HG03025 (cell line): ENCODE measurements at regions not wholly inside any gene's neighbourhood (a gene's known extent, or its start where the extent isn't known, plus 50 kb on each side); places are given as distances from the start of the nearest gene placed in this dataset.

Source experiments
- ATAC-seq: cut with Tn5 transposase; IDR thresholded peaks from one replicate; pipeline ENCODE4 v1.9.1; 2021; ENCODE audit warnings: mild to moderate bottlenecking, moderate library complexity; ENCODE audit not compliant: unreplicated experiment, low FRiP score

DNA sequence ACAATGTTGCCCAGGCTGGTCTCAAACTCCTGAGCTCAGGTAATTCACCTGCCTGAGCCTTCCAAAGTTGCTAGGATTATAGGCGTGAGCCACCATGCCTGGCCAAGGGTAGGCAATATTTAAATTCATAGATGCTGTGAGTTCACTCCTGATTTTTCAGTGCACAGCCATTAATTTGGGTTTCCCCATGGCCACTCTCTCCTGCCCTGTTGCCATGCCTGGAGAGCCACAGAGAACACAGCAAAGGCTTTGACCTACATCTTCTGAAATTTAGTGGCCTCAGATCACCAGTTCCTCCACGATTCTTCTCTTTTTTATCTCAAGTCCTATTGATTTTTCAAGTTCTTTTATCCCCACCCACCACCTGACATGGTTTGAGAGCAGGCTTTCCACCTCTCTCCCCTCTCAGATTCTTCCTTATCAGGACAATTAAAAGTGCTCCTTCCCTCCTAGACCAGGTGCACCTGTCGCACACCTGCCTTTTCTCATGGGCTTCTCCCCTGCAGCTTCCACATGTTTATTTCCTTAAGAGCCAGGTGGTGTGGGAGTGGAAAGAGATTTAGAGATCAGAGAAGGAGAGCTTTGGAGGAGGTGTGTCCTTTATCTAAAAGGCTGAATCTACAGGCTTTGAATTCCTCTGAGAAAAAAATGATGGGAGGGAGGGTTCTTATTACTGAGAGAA is 123.8 kb downstream of the ADRA2A start:
- no peak for ATAC-seq

DNA sequence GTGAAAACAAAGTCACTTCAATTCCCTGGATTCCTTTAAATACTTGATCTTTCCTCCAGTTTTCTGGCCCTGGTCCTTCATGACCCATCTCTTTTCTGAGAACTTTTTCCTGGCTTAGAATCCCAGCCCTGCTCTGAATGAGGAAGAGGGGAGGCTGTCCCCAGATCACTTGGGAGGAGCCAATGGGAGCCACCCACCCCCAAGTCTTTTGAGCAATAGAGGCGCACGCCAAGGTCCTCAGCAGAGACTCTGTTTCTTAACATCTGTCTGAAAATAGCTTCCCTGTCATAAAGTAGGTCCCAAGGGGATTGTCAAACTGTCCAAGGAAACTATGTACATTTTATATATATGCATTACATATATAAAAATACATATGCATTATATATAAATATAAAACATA is 126.8 kb downstream of the ADRA2A start:
- ATAC-seq, result no peak

DNA sequence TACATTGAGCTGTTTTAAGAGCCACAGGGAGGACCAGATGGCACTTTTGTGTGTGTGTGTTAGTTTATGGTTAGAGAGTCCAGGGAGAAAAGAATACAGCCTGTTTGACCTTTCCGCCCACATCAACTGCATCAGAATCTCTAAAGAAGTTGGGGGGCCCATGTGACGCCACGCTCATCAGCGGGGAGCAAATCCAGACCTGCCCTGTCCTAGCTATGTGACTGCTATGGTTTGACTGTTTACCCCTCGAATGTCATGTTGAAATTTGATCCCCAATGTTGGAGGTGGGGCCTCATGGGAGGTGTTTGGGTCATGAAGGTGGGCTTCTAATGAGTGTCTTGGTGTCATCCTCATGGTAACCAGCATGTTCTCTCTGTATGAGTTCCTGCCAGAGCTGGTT is 128.0 kb downstream of the ADRA2A start:
- no peak for ATAC-seq

DNA sequence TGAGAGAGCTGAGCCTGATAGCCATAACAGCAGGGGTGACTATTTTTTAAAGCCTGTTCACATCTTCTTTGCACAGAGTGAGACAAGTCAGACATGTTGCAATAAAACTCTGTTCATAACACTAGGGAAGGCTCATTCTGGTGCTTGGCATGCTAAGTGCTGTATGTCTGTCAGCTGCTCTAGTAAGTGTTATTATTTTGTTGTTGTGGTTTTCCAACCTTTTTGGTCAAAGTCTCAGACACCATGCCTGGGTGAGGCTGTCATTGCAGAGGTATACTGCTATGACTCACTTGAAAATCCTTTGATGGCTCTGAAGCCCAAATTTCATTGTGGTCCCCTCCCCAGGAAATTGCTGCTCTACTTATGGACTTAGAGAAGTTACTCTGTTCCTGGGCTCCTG is 129.7 kb downstream of the ADRA2A start:
- no peak for ATAC-seq

DNA sequence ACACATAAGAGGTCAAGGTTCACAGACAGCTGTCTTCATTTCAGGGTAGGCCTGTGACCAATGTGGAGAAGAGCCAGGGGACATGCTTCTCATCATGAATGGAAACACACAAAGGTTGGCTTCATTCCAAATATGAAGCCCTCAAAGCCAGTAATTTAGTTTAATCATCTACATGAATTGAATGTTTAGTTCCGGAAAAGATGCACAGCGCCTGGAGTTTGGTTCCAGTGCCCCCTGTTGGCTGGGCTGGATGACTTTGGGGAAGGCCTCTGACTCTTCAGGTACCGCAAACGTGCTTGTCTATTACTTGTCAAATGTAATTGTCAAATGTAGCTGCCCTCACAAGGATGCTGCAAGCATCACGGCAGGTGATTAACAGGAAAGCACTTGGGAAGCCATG is 130.7 kb downstream of the ADRA2A start:
- ATAC-seq, result no peak

DNA sequence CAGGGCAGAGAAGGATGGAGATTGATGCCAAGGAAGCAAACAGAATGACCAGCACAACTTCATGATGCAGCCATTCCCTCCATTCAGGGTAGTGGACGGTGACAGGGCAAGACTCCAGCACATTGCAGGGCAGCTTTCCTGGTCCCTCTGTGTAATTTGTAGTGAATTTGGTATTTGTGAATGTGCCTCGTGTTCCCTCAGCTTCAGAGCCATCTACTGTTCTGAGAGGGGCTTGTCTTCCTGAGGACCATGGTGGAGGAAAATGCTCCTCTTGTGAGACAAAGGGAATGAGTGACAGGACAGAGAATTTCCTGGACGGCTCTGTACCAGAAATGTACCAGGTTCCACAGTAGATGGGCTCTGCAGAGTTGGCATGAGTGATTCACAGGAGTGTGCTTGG is 132.1 kb downstream of the ADRA2A start:
- ATAC-seq, result no peak

DNA sequence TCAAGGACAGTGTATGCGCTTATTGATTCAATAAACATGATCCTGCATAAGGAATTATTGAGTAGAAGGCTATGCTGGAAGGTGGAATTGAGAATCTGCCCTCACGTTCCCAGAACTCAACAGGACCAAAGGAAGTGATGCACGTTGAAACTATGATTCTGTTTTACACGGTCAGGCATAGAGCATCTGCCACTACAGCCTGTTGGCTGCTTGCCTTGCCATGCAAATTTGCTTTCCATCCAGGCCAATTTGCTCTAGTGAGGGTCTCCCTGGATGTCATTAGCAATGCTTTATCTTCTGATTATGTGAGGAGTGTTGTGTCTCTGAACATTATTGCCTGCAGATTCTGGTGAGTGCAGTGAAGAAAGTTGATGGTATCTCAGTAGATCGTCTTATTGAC is 132.9 kb downstream of the ADRA2A start:
- no peak for ATAC-seq

DNA sequence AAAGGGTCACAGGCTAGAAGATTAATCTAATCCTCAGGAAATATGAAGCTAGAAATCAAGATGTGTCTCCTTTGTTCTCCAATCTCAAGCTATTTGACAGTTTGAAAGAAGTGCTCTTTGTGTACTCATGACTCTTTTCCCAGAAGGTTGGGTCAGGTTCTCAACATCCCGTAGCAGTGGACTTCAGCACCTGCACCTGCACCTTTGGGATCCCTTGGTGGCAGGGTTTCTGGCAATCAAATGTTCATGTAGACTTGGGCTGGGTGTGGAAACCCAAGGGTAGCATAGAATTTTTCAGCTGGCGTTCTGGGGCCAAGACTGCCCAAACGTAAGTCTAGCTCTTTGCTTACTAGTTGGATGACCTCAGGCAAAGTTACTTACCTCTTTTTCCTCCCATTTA is 134.4 kb downstream of the ADRA2A start:
- no peak for ATAC-seq

DNA sequence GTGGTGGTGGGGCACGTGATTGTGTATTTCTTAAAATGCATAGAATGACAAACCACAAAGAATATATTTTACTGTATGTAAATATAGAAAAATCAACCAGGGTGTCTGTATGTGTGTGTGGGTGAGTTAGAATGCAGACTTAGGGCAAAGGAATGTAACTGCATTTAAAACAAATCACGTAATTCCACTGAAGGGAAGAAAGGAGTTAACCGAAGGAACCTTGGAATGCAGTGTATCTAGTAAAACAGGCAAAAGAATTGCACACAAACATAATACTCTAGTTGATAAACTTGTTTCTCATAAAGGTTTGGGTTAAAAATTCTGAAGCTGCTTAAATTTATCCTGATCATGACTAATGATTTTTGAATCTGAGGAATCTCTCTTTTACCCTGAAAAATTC is 134.9 kb downstream of the ADRA2A start:
- ATAC-seq, result no peak

DNA sequence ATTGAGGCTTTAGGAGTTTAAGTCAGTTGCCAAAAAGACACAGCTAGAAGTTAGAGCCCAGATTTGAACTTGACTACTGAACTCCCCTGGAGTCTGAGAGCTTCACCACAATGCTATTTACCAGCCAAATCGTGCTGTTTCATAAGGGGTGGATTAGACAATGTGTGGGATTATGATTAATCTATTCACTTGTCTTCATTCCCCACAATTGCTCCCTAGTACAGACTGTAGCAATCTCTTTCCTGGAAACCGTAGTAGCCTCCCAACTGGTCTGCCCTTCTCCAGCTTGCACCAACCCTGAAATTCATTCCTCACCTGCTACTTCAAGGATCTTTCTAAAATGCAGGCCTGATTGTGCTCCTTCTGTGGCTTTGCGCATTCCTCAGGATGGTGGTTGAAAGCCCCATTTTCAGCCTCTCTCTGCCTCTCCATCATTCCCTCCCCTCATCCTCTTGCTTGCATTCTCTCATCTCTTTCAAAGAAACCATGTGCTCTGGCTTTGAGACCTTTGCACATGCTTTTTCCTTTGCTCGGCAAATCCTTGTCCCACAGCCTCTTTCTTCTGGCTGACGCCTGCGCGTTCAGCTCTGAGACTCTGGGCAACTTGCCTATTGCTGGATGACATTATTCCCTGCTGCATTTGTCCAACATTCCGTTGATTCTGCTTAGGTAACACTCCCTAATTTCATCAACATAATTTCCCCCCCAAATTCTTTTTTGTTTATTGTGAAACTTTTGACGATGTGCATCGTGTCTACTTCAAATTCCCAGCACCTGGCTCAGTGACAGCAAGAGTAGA is 145.1 kb downstream of the ADRA2A start:
- no peak for ATAC-seq

DNA sequence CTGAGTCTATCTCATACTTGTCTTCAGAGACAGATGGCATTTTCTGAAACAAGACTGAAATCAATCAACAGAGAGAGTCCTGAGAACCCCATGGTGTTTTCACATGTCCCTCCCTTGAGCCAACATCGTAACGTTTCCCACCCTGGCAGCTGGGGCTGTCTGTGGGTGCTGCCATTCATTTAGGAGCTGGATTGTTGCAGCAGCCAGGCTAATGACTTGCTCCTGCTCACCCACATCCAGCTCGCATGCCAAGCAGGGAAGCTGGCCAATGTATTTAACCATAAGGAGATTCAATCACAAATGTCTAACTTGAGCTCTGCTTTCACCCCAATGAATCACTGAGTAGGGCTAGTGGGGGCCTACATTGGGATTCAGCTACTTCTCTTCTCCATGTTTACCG is 146.1 kb downstream of the ADRA2A start:
- ATAC-seq, result no peak

DNA sequence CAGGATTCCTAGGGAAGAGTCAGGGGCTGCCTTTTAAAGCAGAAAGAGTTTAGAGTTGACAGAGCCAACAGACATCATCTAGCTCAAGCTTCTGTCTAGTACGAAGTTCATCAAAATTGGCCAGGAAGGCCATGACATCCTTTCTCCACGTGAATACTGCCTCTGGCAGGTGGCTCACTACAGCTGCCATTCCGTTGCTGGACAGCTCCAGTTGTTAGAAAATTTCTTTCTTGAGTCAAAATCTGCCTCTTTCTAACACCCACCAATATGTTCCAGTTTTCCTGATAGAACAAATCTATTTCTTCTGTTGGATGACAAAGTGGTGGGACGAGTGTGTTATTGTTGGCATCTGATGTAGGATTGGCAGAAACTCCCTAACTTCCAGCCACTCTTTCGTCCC is 154.9 kb downstream of the ADRA2A start:
- ATAC-seq, result no peak

DNA sequence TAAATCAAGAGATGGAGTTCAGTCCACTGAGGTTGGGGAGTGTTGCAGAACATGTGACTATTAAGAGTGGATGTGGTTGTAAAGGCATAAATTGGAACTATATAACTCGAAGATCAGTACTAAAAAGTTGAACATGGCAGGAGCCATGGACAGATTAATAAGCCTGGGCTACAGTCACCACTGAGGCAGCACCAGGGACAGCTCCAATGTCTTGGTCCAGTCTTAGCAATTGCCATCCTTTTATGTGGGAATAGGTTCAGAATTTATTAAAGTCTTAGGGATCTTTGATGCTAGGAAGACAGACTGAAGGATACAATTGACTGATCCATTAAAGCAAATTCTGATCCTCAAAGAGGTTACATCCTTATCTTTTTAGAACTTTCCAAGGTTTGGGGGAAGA is 156.6 kb downstream of the ADRA2A start:
- ATAC-seq, result no peak

DNA sequence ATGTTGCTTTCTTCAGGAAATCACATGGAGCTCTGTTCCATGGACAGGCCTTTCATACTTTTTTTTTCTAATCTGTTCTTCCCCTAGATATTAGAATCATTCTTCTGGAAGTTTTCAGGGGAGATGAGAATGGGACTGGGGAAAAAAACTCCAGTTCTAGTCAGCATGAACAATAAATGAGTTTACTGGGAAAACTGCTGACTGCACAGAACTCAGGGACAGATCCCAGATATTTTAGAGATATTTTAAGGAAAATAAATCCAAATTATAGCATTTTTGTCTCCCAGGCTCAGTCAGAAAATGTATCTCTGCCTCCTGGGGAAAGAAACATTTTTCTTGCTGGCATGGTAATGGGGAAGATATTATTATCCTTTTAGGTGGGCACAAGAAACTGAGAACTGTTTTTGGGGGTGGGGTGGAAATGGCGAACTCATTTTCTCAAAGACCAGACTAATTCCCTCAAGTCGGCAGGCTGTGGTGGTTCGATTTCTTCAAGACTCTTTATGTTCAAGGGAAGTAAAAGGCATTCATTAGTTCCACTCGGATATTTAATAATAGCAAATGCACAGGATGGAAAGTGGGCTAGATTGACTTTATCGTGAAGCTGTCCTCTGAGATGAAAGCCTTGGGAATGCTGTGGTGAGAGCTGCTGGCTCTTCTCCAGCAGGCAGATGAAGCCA is 157.5 kb downstream of the ADRA2A start:
- no peak for ATAC-seq

DNA sequence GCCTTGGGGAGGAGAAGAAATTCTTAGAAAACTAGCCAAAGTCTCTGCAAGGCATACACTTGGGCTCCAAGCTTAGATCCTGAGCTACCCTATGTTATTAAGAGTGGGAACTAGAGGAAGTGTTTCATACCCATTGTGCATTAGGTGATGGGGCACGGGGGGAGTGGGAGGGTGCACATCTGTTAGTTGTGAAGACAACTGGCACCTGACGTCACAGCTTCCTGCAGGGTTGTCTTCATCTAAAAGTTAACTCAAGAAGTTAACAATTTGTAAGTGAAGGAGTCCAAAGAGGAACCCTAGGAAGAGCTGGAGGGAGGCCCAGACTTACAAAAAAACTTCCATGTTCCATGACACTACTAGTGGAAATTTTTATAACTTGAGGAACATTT is 158.1 kb downstream of the ADRA2A start:
- no peak for ATAC-seq

DNA sequence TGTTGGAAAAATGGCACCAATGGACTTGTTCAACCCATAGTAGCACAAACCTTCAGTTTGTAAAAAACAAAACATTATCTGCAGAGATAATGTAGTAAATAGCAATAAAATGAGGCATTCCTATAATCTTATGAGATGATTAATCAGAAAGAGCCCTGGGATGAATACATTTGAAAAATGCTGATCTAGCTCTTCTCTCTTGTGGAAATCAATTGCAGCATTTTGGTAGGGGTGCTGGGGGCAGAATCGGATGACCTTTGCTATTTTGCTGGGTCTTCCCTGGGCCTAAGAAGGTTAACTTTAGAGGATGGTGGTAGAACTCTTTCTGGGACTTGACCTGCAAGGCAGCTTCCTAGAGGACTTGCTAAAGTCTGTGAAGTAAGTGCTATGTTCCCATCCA is 163.5 kb downstream of the ADRA2A start:
- ATAC-seq, result no peak

DNA sequence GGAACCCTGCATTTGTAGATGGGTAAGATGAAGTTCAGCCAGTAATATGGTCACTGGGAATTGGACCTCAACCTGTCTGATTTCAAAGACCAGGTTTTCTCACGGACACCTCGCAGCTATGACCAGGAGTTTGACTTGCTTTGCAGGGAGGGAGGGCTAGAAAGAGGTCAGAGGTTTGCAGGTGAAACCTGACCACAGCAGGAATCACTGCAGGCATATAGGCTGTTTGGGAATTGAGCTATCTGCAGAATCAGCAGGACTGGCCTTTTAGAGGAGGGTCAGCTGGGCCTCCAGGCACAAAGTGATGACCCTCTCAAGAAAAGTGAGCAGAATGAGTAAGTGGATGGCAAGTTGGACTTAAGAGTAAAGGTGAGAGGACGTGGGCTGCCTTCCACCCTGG is 166.3 kb downstream of the ADRA2A start:
- no peak for ATAC-seq

DNA sequence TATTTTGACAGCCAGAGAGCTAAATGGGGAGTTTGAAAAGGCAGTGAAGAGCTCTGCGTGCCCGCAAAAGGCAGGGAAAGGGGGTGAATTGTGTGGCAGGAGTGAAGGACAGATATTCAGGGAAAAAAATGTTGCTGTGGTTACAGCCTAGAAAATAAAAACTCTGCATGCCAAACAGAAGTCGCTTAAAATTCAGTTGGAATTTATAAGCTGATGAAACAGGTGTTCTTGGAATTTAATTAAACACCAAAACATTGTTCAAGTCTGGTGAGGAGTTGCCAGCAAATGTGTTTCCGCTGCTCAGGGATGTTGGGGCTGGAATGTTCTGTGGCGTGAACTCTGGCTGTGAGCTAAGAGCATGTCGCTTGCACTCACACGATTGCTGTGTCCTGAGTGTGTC is 169.3 kb downstream of the ADRA2A start:
- no peak for ATAC-seq

DNA sequence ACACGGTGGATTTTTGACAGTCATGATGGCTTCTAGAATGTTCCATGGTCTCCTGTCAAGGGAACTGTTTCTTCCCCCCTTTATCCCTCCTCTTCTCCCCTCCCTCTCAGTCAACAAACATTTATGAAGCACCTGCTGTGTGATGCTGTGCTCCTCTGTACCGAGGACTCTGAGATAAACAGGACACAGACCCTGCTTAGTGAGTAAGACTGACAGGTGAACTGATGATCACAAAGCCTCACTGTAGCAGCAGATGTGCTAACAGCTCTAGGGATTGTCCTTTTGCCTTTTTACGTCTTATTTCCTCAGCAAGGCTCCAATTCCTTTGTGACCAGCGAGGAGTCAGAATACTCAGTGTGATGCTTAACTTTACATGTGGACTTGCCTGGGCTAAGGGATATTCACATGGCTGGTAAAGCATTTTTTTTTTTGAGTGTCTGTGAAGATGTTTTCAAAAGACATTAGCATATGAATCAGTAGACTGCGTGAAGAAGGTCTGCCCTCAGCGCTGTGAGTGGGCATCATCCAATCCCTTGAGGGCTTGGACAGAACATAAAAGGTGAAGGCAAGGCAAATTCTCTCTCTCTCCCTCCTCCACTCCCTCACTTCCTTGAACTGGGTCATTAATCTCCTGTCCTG is 170.1 kb downstream of the ADRA2A start:
- ATAC-seq, result no peak

DNA sequence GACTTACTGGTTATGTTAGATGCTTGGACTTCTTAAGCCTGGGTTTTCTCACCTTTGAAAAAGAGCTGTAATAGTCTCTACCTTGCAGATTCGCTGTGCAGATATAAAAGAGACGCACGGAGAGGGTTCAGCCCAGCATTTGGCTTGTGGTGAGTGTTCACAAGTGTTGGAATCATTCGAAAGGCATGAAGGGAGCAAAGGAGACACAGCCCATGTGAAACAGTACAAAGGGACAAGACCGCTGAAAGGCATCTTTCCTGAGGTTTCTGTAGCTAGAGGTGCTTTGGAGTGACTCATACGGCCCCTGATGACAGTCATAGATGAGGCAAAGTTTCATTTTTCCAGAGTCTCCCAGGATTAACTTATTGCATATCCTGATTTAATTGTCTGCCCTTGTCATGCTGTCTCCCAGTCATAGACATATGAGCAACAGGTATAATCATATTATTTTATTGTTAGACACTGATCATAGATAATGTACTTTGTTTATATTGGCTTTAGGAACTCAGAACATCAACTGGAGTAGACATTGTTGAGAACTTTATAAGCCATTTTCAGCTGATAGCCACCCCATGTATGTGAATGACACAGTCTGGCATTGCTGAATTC is 171.1 kb downstream of the ADRA2A start:
- ATAC-seq, result no peak

DNA sequence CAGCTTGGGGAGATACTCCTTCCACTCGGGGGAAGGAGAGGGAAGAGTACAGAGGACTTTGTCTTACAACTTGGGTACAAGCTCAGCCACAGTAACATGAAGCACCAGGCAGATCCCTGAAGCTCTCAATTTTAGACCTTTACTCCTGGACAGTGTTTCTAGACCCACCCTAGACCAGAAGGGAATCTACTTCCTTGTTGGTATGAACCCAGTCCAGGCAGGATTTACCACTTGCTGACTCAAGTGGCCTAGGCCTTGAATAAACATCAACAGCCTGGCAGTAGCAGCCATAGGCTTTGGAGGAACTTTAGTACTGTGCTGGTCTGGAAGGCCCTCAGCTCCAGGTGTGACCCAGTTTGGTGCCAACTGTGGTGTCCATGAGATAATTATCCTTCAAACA is 173.1 kb downstream of the ADRA2A start:
- ATAC-seq, result no peak
